Epithelial cell of esophagus (primary cell): ENCODE measurements at regions not wholly inside any gene's neighbourhood (a gene's known extent, or its start where the extent isn't known, plus 50 kb on each side); places are given as distances from the start of the nearest gene placed in this dataset.
A peak's percentile ranks its signal among the peaks of the same experiment; 100 is the strongest.
"Not testable (repeated sequence)": the region's sequence is repeated elsewhere in the genome, so short reads cannot be mapped to it uniquely, and the experiment has no call there.

ENCODE experiments used
- DNase-seq: peaks from one replicate; pipeline ENCODE4 v3.0.0; 2010; ENCODE audit warnings: low read depth
- H3K4me3 ChIP-seq: 2 replicates; pipeline ENCODE4 v1.5.1; 2011; ENCODE audit warnings: mild to moderate bottlenecking, low read length, control low read depth
- TF ChIP-seq, protein P1 (sequence below): IDR thresholded peaks from 2 replicates; pipeline ENCODE4 v1.5.1; 2011; ENCODE audit warnings: low read depth, mild to moderate bottlenecking, low read length, control low read depth, inconsistent platforms; ENCODE audit not compliant: insufficient read depth; ENCODE audit errors: missing control alignments

DNA sequence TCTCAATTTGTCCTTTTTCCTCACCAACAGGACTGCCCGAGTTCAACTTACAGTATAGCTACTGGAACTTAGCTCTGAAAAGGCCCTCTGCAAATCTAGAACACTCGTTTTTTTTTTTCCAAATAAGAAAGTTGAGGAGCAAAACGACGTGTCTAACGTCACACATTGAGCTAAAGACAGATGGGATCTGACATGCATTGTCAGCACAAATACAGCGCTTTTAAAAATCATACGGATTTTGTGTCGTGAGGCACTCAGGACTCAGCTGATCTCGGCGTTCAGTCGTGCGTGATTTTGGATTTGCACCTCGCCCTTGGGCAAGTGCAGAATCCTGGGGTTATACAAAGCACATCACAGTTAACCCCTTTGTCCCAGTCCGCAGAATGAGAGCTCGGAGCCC lies 94.7 kb upstream of the ZNF322 start:
- H3K4me3 ChIP-seq, result no peak overlapping the region
- TF ChIP-seq, protein P1, sequence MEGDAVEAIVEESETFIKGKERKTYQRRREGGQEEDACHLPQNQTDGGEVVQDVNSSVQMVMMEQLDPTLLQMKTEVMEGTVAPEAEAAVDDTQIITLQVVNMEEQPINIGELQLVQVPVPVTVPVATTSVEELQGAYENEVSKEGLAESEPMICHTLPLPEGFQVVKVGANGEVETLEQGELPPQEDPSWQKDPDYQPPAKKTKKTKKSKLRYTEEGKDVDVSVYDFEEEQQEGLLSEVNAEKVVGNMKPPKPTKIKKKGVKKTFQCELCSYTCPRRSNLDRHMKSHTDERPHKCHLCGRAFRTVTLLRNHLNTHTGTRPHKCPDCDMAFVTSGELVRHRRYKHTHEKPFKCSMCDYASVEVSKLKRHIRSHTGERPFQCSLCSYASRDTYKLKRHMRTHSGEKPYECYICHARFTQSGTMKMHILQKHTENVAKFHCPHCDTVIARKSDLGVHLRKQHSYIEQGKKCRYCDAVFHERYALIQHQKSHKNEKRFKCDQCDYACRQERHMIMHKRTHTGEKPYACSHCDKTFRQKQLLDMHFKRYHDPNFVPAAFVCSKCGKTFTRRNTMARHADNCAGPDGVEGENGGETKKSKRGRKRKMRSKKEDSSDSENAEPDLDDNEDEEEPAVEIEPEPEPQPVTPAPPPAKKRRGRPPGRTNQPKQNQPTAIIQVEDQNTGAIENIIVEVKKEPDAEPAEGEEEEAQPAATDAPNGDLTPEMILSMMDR, result no peak
- no peak for DNase-seq

DNA sequence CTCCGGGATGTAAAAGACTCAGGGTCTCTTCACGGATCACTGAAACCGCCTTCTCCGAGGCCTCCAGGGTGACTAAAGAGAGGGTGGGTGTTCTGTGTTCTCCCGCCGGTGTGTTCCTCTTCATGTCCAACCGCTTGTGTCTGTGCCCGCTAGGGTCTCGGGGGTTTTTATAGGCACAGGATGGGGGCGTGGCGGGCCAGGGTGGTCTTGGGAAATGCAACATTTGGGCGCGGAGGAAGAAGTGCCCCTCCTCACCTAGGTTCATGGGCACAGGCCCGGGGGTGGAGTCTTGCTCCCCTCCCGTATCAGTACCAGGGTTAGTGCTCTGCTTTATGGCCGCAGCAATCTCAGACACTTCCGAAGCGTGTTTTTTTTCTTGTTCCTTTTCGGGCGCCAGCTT lies 95.3 kb upstream of the ZNF322 start:
- peak overlapping the region; percentile 15 for H3K4me3 ChIP-seq
- not testable (repeated sequence) for DNase-seq

DNA sequence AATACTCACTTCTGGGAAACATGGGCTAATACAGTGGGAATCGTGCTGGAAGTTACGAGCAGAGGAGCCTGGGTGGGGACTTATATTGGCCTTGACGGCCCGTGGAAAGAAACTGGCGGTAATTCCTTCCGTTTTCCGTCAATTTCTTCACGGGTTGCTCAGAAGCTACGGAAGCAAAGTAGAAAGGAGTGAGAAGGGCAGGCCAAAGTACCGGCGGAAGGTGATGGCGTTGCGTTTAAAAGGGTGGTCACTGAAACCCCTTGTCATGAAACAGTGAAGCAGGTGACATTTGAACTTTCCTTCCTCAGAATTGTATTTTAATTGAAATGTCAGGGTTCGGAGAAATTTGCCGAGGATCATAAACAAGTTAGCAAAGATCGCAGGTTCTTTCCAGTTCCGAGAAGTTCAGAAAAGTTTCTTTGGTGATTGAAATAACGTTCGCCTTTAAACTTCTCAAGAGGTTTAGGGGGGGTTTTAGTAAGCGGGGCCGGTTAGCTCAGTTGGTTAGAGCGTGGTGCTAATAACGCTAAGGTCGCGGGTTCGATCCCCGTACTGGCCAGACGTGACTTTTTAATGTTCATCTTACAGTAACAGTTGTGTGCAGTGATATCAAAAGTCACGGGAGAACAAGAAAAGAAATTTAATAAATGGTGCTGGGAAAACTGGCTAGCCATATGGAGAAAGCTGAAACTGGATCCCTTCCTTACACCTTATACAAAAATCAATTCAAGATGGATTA lies 96.7 kb upstream of the ZNF322 start:
- DNase-seq, result peak; percentile 67
- H3K4me3 ChIP-seq, result peak overlapping the region; percentile 24

DNA sequence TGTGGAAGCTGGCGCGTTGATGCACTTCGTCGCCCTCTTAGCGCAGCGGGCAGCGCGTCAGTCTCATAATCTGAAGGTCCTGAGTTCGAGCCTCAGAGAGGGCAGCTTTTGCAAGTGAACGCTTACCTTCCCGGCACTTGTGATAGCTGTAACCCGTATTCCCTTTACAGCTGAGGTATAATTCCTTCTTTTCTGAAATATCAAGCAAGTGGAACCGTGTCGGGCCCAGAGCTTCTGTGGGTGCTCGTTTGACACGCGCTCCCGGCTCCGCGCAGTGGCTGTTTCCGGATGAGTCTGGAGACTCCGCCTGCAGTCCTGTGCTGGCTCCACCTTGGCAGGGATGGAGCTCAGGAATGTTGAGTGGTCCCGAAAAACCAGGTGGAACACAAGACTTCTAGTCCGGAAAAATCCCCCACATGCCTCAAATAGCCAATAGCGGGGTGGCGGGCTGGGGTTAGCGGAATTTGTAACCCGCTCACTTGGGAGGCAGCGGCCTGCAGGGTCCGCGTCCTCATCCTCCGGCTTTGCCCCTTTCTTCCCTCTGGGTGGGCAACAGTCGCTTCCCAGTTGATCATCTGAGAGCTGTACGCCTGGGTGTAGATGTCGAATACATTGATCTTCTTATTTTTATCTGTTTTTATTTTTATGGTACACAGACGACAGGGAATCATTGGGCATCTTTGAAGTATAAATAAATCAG lies 106.8 kb upstream of the ZNF322 start:
- DNase-seq, H3K4me3 ChIP-seq: not testable (repeated sequence)

DNA sequence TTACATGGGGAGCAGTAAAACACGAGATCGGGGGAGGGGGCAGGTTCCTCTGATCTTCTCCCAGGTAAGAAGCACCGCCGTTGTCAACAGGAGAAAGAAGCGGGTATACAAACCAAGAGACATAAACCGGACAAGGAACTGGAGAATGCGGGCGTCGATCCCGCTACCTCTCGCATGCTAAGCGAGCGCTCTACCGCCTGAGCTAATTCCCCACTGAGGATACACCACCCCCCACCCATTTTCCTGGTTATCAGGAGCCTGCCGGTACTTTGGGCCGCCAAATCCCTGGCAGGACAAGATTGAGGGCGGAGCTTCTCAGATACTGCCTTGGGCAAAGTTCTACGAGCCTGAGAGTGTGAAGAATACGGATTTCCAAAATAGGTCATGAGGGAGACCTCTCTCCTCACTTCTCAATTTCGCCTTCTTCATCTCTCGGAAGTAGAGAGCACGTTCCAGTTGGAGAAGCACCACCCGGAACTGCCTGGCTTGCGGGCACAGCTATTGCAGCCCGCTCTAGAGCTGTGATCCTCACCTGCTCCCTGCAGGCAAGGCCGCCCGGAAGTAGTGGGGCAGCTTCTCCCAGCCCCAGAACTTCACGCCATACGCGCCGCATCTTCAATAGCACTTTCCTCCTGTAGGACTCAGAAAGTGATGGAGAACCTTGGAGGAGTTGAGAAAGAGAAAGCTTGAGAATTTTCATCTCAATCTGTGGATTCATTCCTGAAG lies 111.6 kb upstream of the ZNF322 start:
- DNase-seq, H3K4me3 ChIP-seq: not testable (repeated sequence)

DNA sequence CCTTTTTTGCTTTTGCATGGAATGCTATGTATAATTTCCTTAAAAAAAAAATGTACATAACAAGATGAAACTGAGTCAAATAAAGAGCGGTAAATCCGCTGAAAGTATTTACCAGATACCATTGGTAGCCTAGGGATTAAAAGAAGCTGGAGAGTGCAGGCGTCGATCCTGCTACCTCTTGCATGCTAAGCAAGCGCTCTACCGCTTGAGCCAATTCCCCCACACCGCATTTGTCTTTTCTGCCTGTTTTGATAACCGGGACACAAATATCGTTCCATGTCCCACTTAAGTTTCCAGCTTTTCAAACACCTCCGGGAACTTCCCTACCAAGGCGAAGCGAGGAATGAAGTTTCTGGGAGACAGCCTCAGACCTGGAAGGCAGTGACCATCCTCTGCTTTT lies 113.9 kb upstream of the ZNF322 start:
- not testable (repeated sequence) for DNase-seq, H3K4me3 ChIP-seq

DNA sequence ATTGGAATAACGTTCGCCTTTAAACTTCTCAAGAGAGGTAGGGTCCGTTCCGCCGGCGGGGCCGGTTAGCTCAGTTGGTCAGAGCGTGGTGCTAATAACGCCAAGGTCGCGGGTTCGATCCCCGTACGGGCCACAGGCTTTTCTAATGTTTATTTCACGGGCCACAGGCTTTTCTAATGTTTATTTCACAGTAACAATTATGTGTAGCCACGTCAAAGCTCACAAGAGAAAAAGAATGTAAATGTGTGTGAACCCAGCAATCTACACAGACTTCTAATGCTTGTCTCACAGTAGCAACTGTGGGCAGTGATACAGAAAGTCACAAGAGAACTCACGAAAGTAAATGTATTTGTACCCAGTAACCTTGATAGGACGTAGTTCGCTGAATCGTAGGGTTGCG lies 121.0 kb upstream of the ZNF322 start:
- not testable (repeated sequence) for DNase-seq, H3K4me3 ChIP-seq

DNA sequence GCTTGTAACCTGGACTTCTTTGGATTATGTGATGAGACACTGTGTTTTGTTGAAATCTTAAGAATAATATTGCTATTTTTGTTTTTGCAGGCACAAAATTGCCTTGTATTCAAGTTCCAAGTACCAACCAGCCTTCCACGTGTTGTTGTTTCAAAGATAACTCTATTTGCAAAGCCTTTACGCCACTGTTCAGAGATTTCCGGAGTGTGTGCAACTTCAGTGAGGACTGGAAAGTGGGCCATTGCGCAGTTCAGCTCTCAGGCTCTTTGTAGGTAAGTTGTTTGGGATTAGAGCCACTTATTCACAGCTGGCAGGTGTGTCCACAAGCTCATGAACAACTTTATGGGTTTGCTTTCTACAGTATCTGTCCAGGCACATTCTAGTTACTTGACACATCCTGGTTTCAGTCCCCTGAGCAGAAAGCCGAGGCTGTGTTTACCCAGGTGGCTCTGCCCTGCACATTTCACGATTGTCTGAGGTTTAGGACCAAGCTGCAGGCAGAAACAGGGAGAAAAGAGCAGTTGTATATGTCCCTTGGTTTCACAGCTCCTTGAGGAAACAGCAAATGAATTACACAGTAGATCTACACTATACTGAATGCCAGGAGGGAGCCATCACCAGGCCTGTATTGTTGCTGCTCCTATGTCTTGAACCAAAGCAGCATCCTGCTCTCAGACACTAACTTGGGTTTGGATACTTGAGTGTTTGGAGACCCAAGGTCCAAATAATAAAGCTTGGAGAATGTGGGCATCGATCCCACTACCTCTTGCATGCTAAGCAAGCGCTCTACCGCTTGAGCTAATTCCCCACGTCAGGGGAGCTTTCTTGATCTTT lies 136.1 kb upstream of the ZNF322 start:
- not testable (repeated sequence) for H3K4me3 ChIP-seq, DNase-seq

DNA sequence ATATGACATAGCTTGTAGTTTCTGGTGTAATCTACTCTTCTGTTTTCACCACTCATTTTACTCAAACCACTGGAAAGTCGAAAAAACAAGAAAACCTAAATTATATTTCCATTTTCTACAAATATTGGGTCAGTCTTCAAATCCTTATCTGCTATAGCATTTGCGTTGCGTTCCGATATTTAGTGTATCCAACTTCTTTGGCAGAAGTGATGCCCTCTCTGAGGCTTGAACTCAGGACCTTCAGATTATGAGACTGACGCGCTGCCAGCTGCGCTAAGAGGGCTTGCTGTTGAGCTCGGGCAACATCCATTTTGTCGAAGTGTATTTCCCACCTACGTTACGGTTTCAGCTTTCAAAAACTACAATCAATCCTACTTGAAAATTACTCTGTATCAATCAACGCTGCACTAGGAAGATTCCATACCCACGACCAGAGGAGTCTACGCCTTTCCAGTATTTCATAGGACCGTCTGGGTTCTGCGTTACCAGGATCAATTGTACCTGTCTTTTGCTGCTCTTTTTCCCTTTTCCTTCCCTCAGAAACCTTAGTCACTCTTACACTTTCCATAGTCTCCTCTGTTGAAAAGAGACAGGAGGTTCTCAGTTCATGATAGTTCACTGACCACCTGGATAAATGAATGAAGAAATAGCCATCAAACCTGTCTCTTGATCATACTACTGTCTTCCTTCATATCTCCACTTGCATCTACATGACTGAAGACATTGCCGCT lies 140.5 kb upstream of the ZNF322 start:
- DNase-seq, result not testable (repeated sequence)

DNA sequence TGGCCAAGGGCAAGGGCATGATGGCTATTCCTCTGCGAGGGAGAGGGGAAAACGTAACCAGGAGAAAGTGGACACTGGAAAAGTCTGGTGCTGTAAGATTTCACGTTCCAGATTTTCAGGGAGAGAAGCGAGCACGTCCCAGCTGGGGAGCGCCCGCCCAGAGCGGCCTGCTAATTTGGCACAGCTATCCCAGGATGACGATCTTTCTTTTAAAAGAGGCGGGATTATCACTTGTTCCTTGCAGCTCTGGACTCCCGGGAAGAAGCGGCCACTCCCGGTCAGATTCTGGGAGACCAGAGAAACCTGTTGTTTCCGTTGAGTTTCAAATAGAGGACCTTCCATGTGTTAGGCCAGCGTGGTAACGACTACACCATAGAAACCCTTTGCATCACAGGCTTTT lies 144.2 kb upstream of the ZNF322 start:
- H3K4me3 ChIP-seq, DNase-seq: not testable (repeated sequence)

More for the DNA sequence above, 140.5 kb upstream of the ZNF322 start:
- not testable (repeated sequence) for H3K4me3 ChIP-seq

DNA sequence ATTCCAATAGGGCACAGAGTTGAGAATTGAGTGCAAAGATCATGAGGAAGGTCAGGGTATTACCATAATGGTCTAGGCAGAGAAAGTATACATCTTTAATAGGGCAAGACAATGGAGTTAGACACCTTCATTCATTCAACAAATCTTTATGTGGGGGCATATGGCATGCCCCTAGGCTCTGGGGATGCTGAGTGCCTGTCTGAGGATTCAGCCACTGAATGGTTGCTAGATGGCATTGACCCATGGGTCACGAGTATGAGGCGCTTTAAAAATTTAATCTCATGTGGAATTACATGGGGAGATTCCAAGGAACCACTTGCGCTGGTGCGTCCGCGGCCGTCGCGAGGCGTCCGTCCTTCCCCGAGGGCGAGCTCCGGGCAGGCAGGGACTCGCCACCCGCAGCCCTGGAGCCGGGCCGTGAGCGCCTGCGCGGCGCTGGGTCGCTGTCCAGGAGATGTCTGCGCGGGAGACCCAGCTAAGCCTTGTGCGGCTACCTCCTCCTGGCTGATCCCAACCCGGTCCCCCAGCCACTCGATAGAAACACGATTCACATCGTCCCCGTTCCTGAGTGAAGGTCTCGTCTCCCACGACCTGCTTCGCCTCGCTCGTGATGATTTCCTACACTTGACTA lies 152.1 kb upstream of the ZNF322 start:
- H3K4me3 ChIP-seq, DNase-seq: not testable (repeated sequence)

DNA sequence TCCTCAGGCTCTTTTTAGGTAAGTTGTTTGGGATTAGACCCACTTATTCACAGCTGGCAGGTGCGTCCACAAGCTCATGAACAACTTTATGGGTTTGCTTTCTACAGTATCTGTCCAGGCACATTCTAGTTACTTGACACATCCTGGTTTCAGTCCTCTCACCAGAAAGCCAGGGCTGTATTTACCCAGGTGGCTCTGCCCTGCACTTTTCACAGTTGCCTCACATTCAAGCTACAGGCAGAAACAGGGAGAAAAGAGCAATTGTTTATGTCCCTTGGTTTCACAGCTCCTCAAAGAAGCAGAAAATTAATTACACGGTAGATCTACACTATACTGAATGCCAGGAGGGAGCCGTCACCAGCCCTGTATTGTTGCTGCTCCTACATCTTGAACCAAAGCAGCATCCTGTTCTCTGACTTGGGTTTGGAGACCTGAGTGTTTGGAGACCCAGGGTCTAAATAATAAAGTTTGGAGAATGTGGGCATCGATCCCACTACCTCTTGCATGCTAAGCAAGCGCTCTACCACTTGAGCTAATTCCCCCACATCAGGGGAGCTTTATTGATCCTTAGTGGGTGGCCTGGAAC lies 159.2 kb upstream of the ZNF322 start:
- not testable (repeated sequence) for DNase-seq

DNA sequence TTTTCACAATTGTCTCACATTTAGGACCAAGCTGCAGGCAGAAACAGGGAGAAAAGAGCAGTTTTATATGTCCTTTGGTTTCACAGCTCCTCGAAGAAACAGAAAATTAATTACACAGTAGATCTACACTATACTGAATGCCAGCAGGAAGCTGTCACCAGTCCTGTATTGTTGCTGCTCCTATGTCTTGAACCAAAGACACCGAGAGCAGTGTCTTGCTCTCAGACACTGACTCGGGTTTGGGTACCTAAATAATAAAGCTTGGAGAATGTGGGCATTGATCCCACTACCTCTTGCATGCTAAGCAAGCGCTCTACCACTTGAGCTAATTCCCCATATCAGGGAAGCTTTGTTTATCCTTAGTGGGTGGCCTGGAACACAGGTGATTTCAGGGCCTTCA lies 168.4 kb upstream of the ZNF322 start:
- not testable (repeated sequence) for H3K4me3 ChIP-seq, DNase-seq

More for the DNA sequence above, 159.2 kb upstream of the ZNF322 start:
- H3K4me3 ChIP-seq, result not testable (repeated sequence)

DNA sequence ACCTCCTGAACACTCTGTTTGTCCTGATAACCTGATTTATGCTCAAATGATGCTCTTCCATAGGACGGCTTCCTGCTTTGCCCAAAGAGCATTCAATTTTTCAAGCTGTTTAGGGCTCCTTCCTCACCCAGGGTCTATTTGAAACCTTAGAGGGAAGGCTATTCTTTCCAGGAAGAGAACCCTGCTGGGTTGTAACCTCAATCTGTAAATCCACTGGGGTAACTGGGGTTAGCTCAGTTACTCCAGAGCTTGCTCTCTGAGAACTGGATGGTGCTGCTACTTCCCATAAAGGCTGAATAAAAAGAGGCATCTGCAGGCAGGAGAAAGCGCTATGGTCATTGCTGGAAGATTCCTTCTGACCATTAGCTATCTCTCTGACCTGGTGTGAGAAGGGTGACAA lies 169.9 kb upstream of the ZNF322 start:
- DNase-seq, result not testable (repeated sequence)

DNA sequence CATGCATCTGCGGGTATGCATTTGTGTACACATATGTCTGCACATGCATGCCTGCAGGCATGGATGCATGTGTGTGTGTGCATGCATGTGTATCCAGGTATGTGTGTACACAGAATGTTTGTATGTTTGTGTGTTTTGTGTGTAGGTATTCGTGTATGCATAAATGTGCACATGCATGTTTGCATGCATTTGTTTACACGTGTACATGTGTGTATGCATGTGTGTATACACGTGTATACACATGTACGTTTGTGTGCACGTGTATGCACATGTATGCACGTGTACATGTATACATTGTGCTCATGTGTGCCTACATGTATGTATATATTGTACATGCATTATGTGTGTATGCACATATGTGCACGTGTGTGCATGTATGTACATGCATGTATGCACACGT lies 171.4 kb upstream of the ZNF322 start:
- DNase-seq, H3K4me3 ChIP-seq: not testable (repeated sequence)

More for the DNA sequence above, 169.9 kb upstream of the ZNF322 start:
- not testable (repeated sequence) for H3K4me3 ChIP-seq

DNA sequence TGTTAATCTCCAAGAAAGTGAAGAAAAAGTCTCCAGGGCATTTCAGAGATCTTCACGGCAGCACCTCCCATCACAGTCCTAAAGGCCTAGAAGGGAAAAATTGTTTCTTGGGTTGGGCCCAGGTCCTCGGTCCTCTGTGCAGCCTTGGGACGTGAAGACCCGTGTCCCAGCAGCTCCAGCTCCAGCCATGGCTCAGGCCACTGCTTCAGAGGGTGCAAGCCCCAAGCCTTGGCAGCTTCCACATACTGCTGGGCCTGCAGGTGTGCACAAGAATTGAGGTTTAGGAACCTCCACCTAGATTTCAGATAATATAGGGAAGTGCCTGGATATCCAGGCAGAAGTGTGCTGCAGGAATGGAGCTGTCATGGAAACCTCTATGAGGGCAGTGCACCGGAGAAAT lies 176.2 kb upstream of the ZNF322 start:
- H3K4me3 ChIP-seq, DNase-seq: not testable (repeated sequence)
